ENCODE measurements at regions not wholly inside any gene's neighbourhood (a gene's known extent, or its start where the extent isn't known, plus 50 kb on each side); places are given as distances from the start of the nearest gene placed in this dataset.

- no peak overlapping the region for H3K27ac ChIP-seq (ENCODE audit: low read depth)
- Mint-ChIP-seq H3K36me3 (ENCODE audit: low read depth) (no peaks in the 10 kb centered on the region), H3K9me3 (no peaks in the 10 kb centered on the region), H3K4me3 (no peak overlapping the region), H3K4me1 (no peaks in the 10 kb centered on the region), H3K27ac (no peak overlapping the region), H3K27me3 (ENCODE audit: insufficient read depth, low read depth, poor library complexity) (peaks cover 2% of the 10 kb centered on the region)
- H2AFZ ChIP-seq, result no peak overlapping the region
- H3F3A ChIP-seq (replicated peaks; ENCODE audit: low read depth), result no peaks in the 10 kb centered on the region
- H3K79me2 ChIP-seq (replicated peaks; ENCODE audit: insufficient read depth), result no peaks in the 10 kb centered on the region
- no peak for TF ChIP-seq ETS1 (IDR thresholded peaks at IDR 0.05)
- no peak for TF ChIP-seq ZNF462 (CRISPR knock-in tag; IDR thresholded peaks at IDR 0.05)
- no peak for TF ChIP-seq EZH2phosphoT487 (IDR thresholded peaks at IDR 0.05; ENCODE audit: unreplicated experiment)
- TF ChIP-seq ZNF331 (CRISPR knock-in tag; IDR thresholded peaks at IDR 0.05; ENCODE audit: low read depth), result no peak
- no peak for TF ChIP-seq POLR2AphosphoS5 (IDR thresholded peaks at IDR 0.05; ENCODE audit: low read depth)
- no peak for TF ChIP-seq ZNF114 (CRISPR knock-in tag; IDR thresholded peaks at IDR 0.05)
- TF ChIP-seq REST (IDR thresholded peaks at IDR 0.05; ENCODE audit: unreplicated experiment), result no peak
- TF ChIP-seq JUNB (IDR thresholded peaks at IDR 0.05; ENCODE audit: unreplicated experiment), result no peak
- no peak for TF ChIP-seq CREB1 (CRISPR knock-in tag; IDR thresholded peaks at IDR 0.05; ENCODE audit: low read depth)
- no peak for TF ChIP-seq CTCF (conservative IDR thresholded peaks at IDR 0.05; ENCODE audit: low read depth in 2 of 2)
- TF ChIP-seq NANOG (IDR thresholded peaks at IDR 0.05; ENCODE audit: borderline replicate concordance), result no peak
- TF ChIP-seq STAT1 (IDR thresholded peaks at IDR 0.05; ENCODE audit: unreplicated experiment), result no peak
- TF ChIP-seq EZH2 (IDR thresholded peaks at IDR 0.05; ENCODE audit: low read depth, unreplicated experiment), result no peak
- no peaks in the 10 kb centered on the region for H3K4me1 ChIP-seq (ENCODE audit: insufficient read depth)
- H3K36me3 ChIP-seq (ENCODE audit: insufficient read depth), result no peaks in the 10 kb centered on the region
- DNase-seq (ENCODE audit: low spot score) (no peak), ATAC-seq (no peak)
- no peak overlapping the region for H3K4me2 ChIP-seq
- no peaks in the 10 kb centered on the region; the same call in 1 of the 2 replicates for H3K9me2 ChIP-seq (ENCODE audit: insufficient read depth)
- H3K27me3 ChIP-seq (ENCODE audit: insufficient read depth), result no peaks in the 10 kb centered on the region
- no peaks in the 10 kb centered on the region for H4K20me1 ChIP-seq (replicated peaks; ENCODE audit: insufficient read depth)
- H3K4me3 ChIP-seq, result no peak overlapping the region
Measured at GRCh38 chr1:188023206-188023605, 1194.5 kb downstream of the PLA2G4A start.

Data from GM23338 (cell line).